ENCODE measurements at regions not wholly inside any gene's neighbourhood (a gene's known extent, or its start where the extent isn't known, plus 50 kb on each side); places are given as distances from the start of the nearest gene placed in this dataset.

GRCh38 chr14:84975241-84975902 lies 554.6 kb upstream of the FLRT2 start:
- no peaks in the 10 kb centered on the region for H3K9me3 ChIP-seq
- H3K4me3 ChIP-seq (replicated peaks in 1 of 3): no peak overlapping the region
- no peak for TF ChIP-seq POLR2A (IDR thresholded peaks at IDR 0.05)
- no peak for TF ChIP-seq CTCF (IDR thresholded peaks at IDR 0.05)
- no peak for DNase-seq
- intact Hi-C loops (cut with DNase I): no loop called here
- H3K4me1 ChIP-seq: no peaks in the 10 kb centered on the region
- WGBS, 2 donors: 72 to 83% methylated on average over 2 of the region's 2 CpGs
- no peaks in the 10 kb centered on the region for H3K36me3 ChIP-seq
- no peak overlapping the region for H3K27ac ChIP-seq
- no peaks in the 10 kb centered on the region for H3K27me3 ChIP-seq

DNA sequence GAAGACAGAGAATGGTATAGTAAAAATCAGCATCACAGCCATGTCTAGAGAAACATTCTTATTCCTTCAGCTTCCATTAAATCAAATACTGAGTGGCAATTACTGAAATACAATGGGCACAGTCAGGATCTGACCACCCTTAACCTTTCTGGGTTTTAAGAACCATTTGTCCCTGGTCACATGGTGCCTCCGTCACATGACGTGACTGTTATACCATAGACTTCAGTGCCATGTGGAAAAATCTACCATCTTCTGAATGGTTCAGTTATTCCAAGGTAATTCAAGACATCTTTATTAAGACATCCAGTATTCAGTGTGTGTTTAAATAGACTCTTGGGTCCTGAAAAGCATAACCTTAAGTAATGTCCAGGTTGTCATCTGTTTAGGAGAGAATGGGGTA lies 553.1 kb upstream of the FLRT2 start:
- Histone ChIP-seq H3K4me3 (replicated peaks in 1 of 3) (no peak overlapping the region), H3K9me3 (no peaks in the 10 kb centered on the region), H3K27me3 (no peaks in the 10 kb centered on the region), H3K27ac (no peak overlapping the region), H3K36me3 (no peaks in the 10 kb centered on the region), H3K4me1 (no peaks in the 10 kb centered on the region)
- no peak for TF ChIP-seq CTCF (IDR thresholded peaks at IDR 0.05)
- TF ChIP-seq POLR2A (IDR thresholded peaks at IDR 0.05): no peak
- no peak for DNase-seq
- WGBS, 2 donors: 88 to 99% methylated on average over 2 of the region's 2 CpGs
- intact Hi-C loops (cut with DNase I): no loop called here

DNA sequence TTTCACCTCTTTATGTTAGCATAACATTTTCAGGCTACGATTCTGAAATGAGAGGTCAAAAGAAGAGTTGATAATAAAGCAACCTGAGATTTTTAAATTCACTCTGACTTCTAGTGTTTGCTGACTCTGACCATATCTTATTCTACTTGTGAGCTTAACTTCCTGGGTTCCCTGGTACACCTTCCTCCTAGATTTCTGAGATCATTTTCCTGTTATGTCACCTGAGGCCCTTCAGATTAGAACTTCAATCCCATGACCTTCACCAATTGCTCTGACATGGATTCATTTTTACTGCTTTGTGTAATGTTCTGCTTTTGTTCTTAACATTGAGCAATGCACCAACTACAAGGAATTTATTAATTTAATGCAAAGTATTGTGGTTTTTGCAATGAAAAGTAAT lies 542.9 kb upstream of the FLRT2 start:
- TF ChIP-seq POLR2A (IDR thresholded peaks at IDR 0.05) (no peak), CTCF (IDR thresholded peaks at IDR 0.05) (no peak)
- Histone ChIP-seq H3K9me3 (no peaks in the 10 kb centered on the region), H3K27me3 (no peaks in the 10 kb centered on the region), H3K4me1 (no peaks in the 10 kb centered on the region), H3K36me3 (no peaks in the 10 kb centered on the region), H3K27ac (no peak overlapping the region), H3K4me3 (replicated peaks in 1 of 3) (no peak overlapping the region)
- no peak for DNase-seq
- 88 to 89% methylated on average over 1 of the region's 1 CpG for WGBS, 2 donors
- intact Hi-C loops (cut with DNase I): no loop called here

GRCh38 chr14:84988357-84988756 lies 541.6 kb upstream of the FLRT2 start:
- intact Hi-C loops (cut with DNase I): no loop called here
- Histone ChIP-seq H3K27me3 (no peaks in the 10 kb centered on the region), H3K27ac (no peak overlapping the region), H3K4me3 (replicated peaks in 1 of 3) (no peak overlapping the region), H3K9me3 (no peaks in the 10 kb centered on the region), H3K36me3 (no peaks in the 10 kb centered on the region), H3K4me1 (no peaks in the 10 kb centered on the region)
- no peak for DNase-seq
- TF ChIP-seq CTCF (IDR thresholded peaks at IDR 0.05): no peak
- TF ChIP-seq POLR2A (IDR thresholded peaks at IDR 0.05): no peak
- WGBS, 2 donors: 81 to 88% methylated on average over 5 of the region's 5 CpGs

DNA sequence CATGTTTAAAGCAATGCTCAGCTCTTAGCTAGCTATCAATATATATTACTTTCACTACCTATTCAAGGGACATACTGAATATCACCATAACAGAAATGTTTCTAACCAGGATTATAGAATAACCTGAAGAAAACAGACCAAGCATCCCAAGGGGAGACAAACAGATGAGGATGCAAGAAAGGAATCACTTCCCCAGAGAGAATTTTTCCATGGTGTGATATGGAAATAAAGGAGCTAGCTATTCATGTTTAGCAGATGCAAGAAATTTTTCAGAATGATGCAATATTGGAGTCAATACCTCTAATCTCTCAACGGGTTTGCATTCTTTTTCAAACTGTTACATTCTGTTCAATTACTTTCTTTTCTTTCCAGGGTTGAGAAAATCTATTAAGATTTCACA lies 538.9 kb upstream of the FLRT2 start:
- Histone ChIP-seq H3K36me3 (no peaks in the 10 kb centered on the region), H3K4me1 (no peaks in the 10 kb centered on the region), H3K9me3 (no peaks in the 10 kb centered on the region), H3K27me3 (no peaks in the 10 kb centered on the region), H3K4me3 (replicated peaks in 1 of 3) (no peak overlapping the region), H3K27ac (no peak overlapping the region)
- 69 to 79% methylated on average over 1 of the region's 1 CpG for WGBS, 2 donors
- TF ChIP-seq POLR2A (IDR thresholded peaks at IDR 0.05): no peak
- TF ChIP-seq CTCF (IDR thresholded peaks at IDR 0.05): no peak
- no peak for DNase-seq
- intact Hi-C loops (cut with DNase I): no loop called here
